PC-3 (cell line): ENCODE measurements at regions not wholly inside any gene's neighbourhood (a gene's known extent, or its start where the extent isn't known, plus 50 kb on each side); places are given as distances from the start of the nearest gene placed in this dataset.

Experiments used
- ATAC-seq: fragments of 200-7000 bp; cut with Tn5 transposase; 2 replicates; pipeline ENCODE4 v1.9.1; 2020; ENCODE audit warnings: mild to moderate bottlenecking, moderate library complexity
- BruUV-seq: library from RNA; stranded (reverse); fragments of 400-500 nt; replicated peaks from 2 replicates; lab custom pipeline; 2021; lab: Mats Ljungman, UMichigan
- CTCF ChIA-PET: fragments of 300-600 bp; sonication (Branson Sonifier 250); formaldehyde crosslinking; loops from one replicate; lab custom pipeline; 2022; ENCODE audit warnings: antibody characterized with exemption; lab: Charles Lee
- POLR2A ChIA-PET: fragments of 300-600 bp; sonication (Branson Sonifier 250); formaldehyde crosslinking; loops from one replicate; lab custom pipeline; 2022; ENCODE audit warnings: antibody characterized with exemption; ENCODE audit not compliant: unreplicated experiment; lab: Charles Lee
- DNase-seq: peaks from one replicate; pipeline ENCODE4 v3.0.0-alpha.2; 2015
- H2AFZ ChIP-seq: fragments of 300-600 bp; sonication (generic); 2 replicates; pipeline ENCODE4 v1.6.0; 2016; ENCODE audit warnings: antibody characterized with exemption, low read length
- H3F3A ChIP-seq: fragments of 300-600 bp; sonication (generic); one replicate; pipeline ENCODE4 v1.6.0; 2017; ENCODE audit warnings: antibody characterized with exemption, low read length, control low read depth, mild to moderate bottlenecking; ENCODE audit not compliant: unreplicated experiment
- H3K27ac ChIP-seq: fragments of 300-600 bp; sonication (generic); 2 replicates; pipeline ENCODE4 v1.5.1; 2016; ENCODE audit warnings: mild to moderate bottlenecking, low read length
- H3K27me3 ChIP-seq: fragments of 300-600 bp; sonication (generic); 2 replicates; pipeline ENCODE4 v1.6.1; 2016; ENCODE audit warnings: low read length, mixed read lengths
- H3K36me3 ChIP-seq: fragments of 300-600 bp; sonication (generic); 2 replicates; pipeline ENCODE4 v1.6.1; 2016; ENCODE audit warnings: low read depth, mixed run types, low read length, mixed read lengths
- H3K4me1 ChIP-seq: fragments of 300-600 bp; sonication (generic); 2 replicates; pipeline ENCODE4 v1.5.1; 2016; ENCODE audit warnings: low read length; ENCODE audit not compliant: insufficient read depth
- H3K4me2 ChIP-seq: fragments of 300-600 bp; sonication (generic); 2 replicates; pipeline ENCODE4 v1.6.0; 2016; ENCODE audit warnings: low read length
- H3K4me3 ChIP-seq: fragments of 300-600 bp; sonication (generic); 2 replicates; pipeline ENCODE4 v1.5.1; 2016; ENCODE audit warnings: mild to moderate bottlenecking, low read length, mixed read lengths
- H3K79me2 ChIP-seq: fragments of 300-600 bp; sonication (generic); 2 replicates; pipeline ENCODE4 v1.6.1; 2017; ENCODE audit warnings: low read length, mixed read lengths
- H3K9ac ChIP-seq: fragments of 300-600 bp; sonication (generic); 2 replicates; pipeline ENCODE4 v1.6.0; 2016; ENCODE audit warnings: mild to moderate bottlenecking, low read length
- H3K9me2 ChIP-seq: fragments of 300-600 bp; sonication (generic); replicated peaks from 2 replicates; pipeline ENCODE4 v1.6.1; 2016; ENCODE audit warnings: mixed run types, low read length, mixed read lengths
- H3K9me3 ChIP-seq: fragments of 300-600 bp; sonication (generic); 2 replicates; pipeline ENCODE4 v1.6.1; 2016; ENCODE audit warnings: low read length, mixed read lengths
- H4K20me1 ChIP-seq: fragments of 300-600 bp; sonication (generic); 2 replicates; pipeline ENCODE4 v1.6.1; 2016; ENCODE audit warnings: low read length, mixed read lengths
- CTCF ChIP-seq: fragments of 300-600 bp; sonication (generic); conservative IDR thresholded peaks from 2 replicates; pipeline ENCODE4 v1.5.1; 2017; ENCODE audit warnings: antibody characterized with exemption, low read depth, mild to moderate bottlenecking, low read length
- EZH2 ChIP-seq: fragments of 300-600 bp; sonication (generic); IDR thresholded peaks from one replicate; pipeline ENCODE4 v1.6.1; 2017; ENCODE audit warnings: antibody characterized with exemption, mild to moderate bottlenecking, low read length; ENCODE audit not compliant: unreplicated experiment
- EZH2phosphoT487 ChIP-seq: fragments of 300-600 bp; sonication (generic); IDR thresholded peaks from 2 replicates; pipeline ENCODE4 v1.6.1; 2018; ENCODE audit warnings: mild to moderate bottlenecking, antibody characterized with exemption, low read length, borderline replicate concordance
- intact Hi-C: fragments of 100-400 bp; cut with micrococcal nuclease; formaldehyde crosslinking; loops from 2 replicates; pipeline ENCODE4 v1.9.0; 2023

- H3F3A ChIP-seq: no peaks in the 10 kb centered on the region
- H2AFZ ChIP-seq: no peak overlapping the region
- no peaks in the 10 kb centered on the region for H3K9me2 ChIP-seq
- BruUV-seq: no TSS peak
- H3K27ac ChIP-seq: no peak overlapping the region
- peak overlapping the region; percentile 30; the same call in 1 of the 2 replicates for H3K4me2 ChIP-seq
- ChIA-PET POLR2A (interaction anchor here (0.7 kb wide), 1 partner anchor 121 kb away, joined by 3 read pairs; no protein-coding TSS in a partner anchor), CTCF (interaction anchor here (0.5 kb wide), 1 partner anchor 28 kb away, joined by 6 read pairs; no protein-coding TSS in a partner anchor)
- intact Hi-C loops: loop anchor here (5.0 kb wide), 1 partner anchor 134 kb away; no protein-coding TSS in a partner anchor
- no peaks in the 10 kb centered on the region for H4K20me1 ChIP-seq
- TF ChIP-seq CTCF: no peak
- no peak for TF ChIP-seq EZH2
- TF ChIP-seq EZH2phosphoT487: no peak
- no peak overlapping the region for H3K9ac ChIP-seq
- H3K9me3 ChIP-seq: no peaks in the 10 kb centered on the region
- peak; percentile 89 for DNase-seq
- peaks cover 22% of the 10 kb centered on the region for H3K4me1 ChIP-seq
- no peaks in the 10 kb centered on the region for H3K27me3 ChIP-seq
- H3K4me3 ChIP-seq: no peak overlapping the region
- ATAC-seq: peak; percentile 96
- H3K79me2 ChIP-seq: no peaks in the 10 kb centered on the region
- no peaks in the 10 kb centered on the region for H3K36me3 ChIP-seq
These were observed 54.4 kb upstream of the PRMT8 start for GRCh38 chr12:3436461-3437065.

- Histone ChIP-seq H4K20me1 (no peaks in the 10 kb centered on the region), H3K9me2 (no peaks in the 10 kb centered on the region), H3K27me3 (no peaks in the 10 kb centered on the region), H3K27ac (no peak overlapping the region), H3K4me2 (no peak overlapping the region), H3K9me3 (no peaks in the 10 kb centered on the region), H3K79me2 (no peaks in the 10 kb centered on the region), H3K36me3 (no peaks in the 10 kb centered on the region), H3K9ac (no peak overlapping the region), H2AFZ (no peak overlapping the region), H3F3A (no peaks in the 10 kb centered on the region), H3K4me1 (peaks cover 22% of the 10 kb centered on the region), H3K4me3 (no peak overlapping the region)
- CTCF ChIA-PET: no interaction called here
- POLR2A ChIA-PET: no interaction called here
- ATAC-seq (no peak), DNase-seq (no peak)
- intact Hi-C loops: loop anchor here (5.0 kb wide), 1 partner anchor 136 kb away; no protein-coding TSS in a partner anchor
- no peak for TF ChIP-seq CTCF
- no peak for TF ChIP-seq EZH2phosphoT487
- no peak for TF ChIP-seq EZH2
- BruUV-seq: no TSS peak
These were observed 53.0 kb upstream of the PRMT8 start for GRCh38 chr12:3437986-3438385.

- no TSS peak for BruUV-seq
- Histone ChIP-seq H3F3A (no peaks in the 10 kb centered on the region), H3K27ac (no peak overlapping the region), H3K27me3 (no peaks in the 10 kb centered on the region), H2AFZ (no peak overlapping the region), H3K36me3 (no peaks in the 10 kb centered on the region), H3K4me2 (no peak overlapping the region), H3K79me2 (no peaks in the 10 kb centered on the region), H4K20me1 (no peaks in the 10 kb centered on the region), H3K4me3 (no peak overlapping the region), H3K4me1 (peaks cover 22% of the 10 kb centered on the region), H3K9me2 (no peaks in the 10 kb centered on the region), H3K9me3 (no peaks in the 10 kb centered on the region), H3K9ac (no peak overlapping the region)
- ATAC-seq (no peak), DNase-seq (no peak)
- no peak for TF ChIP-seq CTCF
- ChIA-PET CTCF (no interaction called here), POLR2A (no interaction called here)
- intact Hi-C loops: loop anchor here (5.0 kb wide), 1 partner anchor 136 kb away; no protein-coding TSS in a partner anchor
These were observed 52.6 kb upstream of the PRMT8 start for GRCh38 chr12:3438401-3438800.
